ENCODE measurements at regions not wholly inside any gene's neighbourhood (a gene's known extent, or its start where the extent isn't known, plus 50 kb on each side); places are given as distances from the start of the nearest gene placed in this dataset.

GRCh38 chr5:63811286-63811685 lies 151.0 kb downstream of the HTR1A start:
- FAIRE-seq (no peak), DNase-seq (ENCODE audit: insufficient read length, low spot score) (no peak)
- no peak for TF ChIP-seq CTCF (IDR thresholded peaks at IDR 0.05; ENCODE audit: insufficient read depth, missing control alignments)

GRCh38 chr5:63805151-63805550 lies 157.1 kb downstream of the HTR1A start:
- TF ChIP-seq CTCF (IDR thresholded peaks at IDR 0.05; ENCODE audit: insufficient read depth, missing control alignments): no peak
- DNase-seq (ENCODE audit: insufficient read length, low spot score) (no peak), FAIRE-seq (no peak)

- FAIRE-seq (no peak), DNase-seq (ENCODE audit: insufficient read length, low spot score) (no peak)
- no peak for TF ChIP-seq CTCF (IDR thresholded peaks at IDR 0.05; ENCODE audit: insufficient read depth, missing control alignments)
These were observed 159.1 kb downstream of the HTR1A start for GRCh38 chr5:63803165-63803564.

- no peak for TF ChIP-seq CTCF (IDR thresholded peaks at IDR 0.05; ENCODE audit: insufficient read depth, missing control alignments)
- FAIRE-seq (no peak), DNase-seq (ENCODE audit: insufficient read length, low spot score) (no peak)
These were observed 167.3 kb downstream of the HTR1A start for GRCh38 chr5:63794979-63795378.

- no peak for TF ChIP-seq CTCF (IDR thresholded peaks at IDR 0.05; ENCODE audit: insufficient read depth, missing control alignments)
- FAIRE-seq: no peak
- no peak for DNase-seq (ENCODE audit: insufficient read length, low spot score)
These were observed 167.9 kb downstream of the HTR1A start for GRCh38 chr5:63794296-63794695.

- FAIRE-seq (no peak), DNase-seq (ENCODE audit: insufficient read length, low spot score) (no peak)
- TF ChIP-seq CTCF (IDR thresholded peaks at IDR 0.05; ENCODE audit: insufficient read depth, missing control alignments): no peak
These were observed 187.3 kb downstream of the HTR1A start for GRCh38 chr5:63774939-63775338.

- FAIRE-seq (no peak), DNase-seq (ENCODE audit: insufficient read length, low spot score) (no peak)
- no peak for TF ChIP-seq CTCF (IDR thresholded peaks at IDR 0.05; ENCODE audit: insufficient read depth, missing control alignments)
These were observed 194.0 kb downstream of the HTR1A start for GRCh38 chr5:63768221-63768620.

All from D721Med (cell line).